Activated T-cell treated with anti-CD3 and anti-CD28 coated beads for 4 hours (primary cell): ENCODE measurements at regions not wholly inside any gene's neighbourhood (a gene's known extent, or its start where the extent isn't known, plus 50 kb on each side); places are given as distances from the start of the nearest gene placed in this dataset.

ENCODE experiments used
- DNase-seq: peaks from one replicate; pipeline ENCODE4 v3.0.0-alpha.2; 2020

DNA sequence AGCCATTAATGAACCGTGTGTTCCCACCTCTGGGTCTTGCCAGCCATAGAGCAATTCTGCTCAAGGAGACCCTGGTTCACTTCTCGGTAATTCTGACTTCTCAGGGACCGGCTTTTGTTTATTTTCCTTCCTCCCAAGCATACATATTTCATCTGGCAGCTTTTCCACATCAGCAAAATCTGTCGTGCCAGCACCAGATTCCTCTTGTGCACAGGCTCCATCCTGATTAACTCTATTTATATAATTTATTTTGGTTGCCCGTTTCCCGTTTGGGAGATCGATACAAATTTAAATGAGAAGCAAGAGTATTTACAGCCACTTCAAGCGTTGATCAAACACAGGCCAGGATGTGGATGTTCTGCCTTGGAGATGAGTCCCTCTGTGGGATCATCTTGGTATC lies 161.9 kb upstream of the XYLT1 start:
- DNase-seq, result no peak

DNA sequence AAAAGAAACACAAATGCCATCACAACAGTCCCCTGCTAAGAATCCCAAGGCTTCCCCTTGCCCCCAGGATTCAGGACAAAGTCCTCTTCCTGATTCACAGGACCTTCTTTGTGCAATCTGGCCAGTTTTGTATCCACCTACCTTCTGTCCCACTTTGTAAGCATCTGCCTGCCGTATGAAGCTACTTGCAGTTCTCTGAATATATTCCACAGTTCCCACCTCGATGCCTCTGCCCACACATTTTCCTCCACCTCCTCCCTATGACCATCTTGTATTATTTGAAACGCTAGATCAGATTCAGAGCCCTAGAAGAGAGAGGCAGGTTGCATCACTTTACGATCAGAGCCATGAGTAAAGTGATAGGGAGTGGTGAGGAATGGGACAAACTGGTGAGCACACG lies 159.2 kb upstream of the XYLT1 start:
- DNase-seq, result no peak

DNA sequence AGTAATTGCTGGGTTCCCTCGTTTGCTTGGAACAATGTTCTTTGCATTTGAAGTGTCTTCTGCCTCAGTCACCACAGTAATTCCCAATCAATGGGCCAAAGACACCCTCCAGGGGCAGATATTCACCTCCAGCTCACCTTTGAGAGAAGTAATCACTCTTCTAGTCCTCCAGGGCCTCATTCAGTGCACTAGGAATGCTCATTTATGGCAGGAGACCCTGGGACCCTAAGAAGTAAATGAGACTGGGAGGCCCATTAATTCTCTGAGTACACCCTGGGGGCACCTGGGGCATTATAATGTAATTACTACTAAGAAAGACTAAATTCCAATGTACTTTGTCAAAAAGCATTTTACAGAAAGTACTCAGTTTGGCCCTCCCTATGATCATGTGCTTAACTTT lies 158.2 kb upstream of the XYLT1 start:
- no peak for DNase-seq

DNA sequence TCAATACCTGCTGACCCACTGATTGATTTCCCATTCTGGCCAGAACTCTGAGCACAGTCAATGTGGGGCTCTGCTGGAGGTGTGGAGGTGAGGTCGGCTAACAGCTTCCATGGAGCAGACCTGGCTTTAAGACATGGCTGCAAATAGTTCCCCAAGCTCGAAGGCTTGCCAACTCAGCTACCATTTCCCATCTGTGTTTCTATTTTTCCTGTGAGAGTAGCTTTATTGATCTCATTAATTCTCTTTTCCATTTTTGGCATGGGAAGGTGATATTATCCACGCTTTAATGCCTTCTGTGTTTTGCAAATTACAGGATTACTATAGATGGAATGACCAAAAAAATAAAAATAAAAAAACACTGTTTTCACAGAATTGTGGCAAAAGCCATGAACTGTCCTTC lies 151.6 kb upstream of the XYLT1 start:
- no peak for DNase-seq

DNA sequence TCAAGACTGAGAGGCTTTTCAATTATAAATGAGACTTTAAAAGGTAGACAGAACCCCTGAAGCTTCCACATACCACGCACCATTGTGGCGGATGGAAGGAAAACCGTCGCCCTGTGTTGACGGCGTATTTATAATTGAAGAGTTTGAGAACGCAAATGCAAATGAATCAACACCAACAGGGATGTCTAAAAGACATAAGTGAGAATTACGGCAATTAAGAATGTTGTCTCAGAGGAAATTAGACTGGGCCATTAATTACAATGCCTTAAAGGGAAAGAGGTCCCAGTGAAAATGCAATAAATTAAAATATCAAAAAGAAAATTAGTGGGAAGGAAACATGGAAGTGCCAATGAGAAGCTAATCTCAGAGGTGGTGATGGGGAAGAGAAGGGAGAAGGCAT lies 148.5 kb upstream of the XYLT1 start:
- DNase-seq, result no peak

DNA sequence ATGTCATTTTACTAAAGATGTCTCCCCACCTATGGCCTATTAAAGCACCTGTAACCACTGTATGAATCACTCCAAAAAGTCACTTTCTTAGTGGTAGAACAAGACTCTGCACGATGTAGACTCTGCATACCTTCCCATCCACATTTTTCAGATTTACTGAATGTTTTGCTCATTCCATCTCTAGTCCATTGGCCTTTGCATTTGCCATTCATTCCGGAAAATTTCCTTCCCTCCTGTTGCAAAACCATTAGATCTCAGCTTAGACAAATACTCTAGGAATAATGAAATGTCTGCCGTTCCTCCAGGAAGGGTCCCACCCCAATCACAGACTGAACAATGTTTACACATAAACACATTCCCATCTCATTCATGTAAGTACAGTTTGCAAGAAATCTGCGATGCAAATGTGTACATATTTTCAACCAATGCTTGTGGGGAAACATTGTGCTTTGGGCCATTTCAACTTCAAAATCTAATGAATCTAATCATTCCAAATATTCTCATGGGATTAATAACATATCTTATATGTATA lies 146.3 kb upstream of the XYLT1 start:
- DNase-seq, result no peak

DNA sequence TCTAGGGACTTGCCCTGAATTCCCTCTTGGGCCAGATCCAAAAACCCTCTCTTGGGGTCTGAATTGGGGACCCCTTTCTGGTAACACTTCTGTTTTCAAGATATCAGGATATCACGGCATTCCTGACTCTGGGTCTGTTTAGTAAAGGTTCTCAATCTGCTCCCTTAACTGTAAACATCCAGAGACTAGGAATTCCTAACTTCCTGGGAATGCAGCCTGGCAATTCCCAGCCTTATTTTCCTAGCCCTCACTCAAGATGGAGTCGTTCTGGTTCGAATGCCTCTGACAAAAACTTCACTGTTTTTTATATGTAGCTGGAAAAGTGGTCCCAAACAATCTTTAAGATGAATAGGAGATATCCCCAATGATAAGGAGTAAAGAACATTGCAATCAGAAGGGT lies 141.6 kb upstream of the XYLT1 start:
- DNase-seq, result no peak

DNA sequence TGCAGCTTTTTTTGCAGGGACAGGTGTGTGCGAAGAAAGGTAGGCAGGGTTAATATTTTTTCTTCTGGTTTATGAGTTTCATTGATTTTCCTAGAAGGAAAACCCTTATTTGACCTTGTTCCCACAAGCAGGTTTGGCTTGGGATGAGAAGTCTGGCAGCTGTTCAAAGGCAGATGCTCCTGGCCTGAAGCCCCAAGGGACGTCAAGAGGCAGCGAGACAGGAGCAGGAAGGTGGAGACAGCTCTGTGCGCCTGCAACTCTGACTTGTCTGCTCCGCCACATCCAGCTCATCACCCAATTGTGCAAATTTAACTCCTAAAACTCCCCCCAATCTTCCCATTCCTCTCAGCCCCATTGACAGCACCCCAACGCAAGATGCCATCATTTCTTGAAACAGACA lies 136.8 kb upstream of the XYLT1 start:
- DNase-seq, result no peak

DNA sequence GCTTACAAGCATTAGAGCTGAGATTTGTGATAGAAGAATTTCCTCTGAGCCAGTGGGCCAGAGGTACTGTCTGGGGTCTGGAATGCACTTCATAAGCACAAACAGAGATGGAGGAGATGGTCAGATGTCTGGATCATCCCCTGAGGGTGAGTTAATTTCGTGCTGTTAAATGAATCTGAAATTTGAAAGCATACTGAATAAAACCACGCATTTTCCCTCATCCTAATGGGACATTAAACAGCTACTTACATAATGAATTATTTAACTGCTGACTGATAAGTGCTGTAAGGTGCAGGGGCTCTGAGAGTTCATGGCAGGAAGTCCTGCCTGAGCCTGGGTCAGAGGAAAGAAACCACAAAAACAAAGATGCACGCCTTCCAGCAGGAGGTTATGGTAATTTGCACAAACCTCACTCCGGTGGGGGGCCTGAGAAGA lies 136.3 kb upstream of the XYLT1 start:
- DNase-seq, result no peak

DNA sequence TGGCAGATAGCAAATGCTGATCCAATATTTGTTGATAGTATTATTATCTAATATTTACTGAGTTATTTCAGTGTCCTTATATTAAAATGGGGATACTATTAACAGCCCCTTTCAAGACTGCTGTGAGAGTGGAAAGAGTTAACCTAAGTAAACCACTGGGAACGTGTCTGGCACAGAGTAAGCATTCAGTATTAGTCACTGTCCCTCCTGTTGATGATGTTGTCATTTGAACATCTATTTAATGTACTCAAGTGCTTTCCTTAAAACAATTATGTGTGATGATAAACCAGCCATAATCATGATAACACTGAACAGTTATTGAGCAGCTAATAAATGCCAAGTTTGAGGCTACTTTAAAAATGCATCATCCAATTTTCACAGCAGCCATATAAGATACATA lies 135.7 kb upstream of the XYLT1 start:
- no peak for DNase-seq

DNA sequence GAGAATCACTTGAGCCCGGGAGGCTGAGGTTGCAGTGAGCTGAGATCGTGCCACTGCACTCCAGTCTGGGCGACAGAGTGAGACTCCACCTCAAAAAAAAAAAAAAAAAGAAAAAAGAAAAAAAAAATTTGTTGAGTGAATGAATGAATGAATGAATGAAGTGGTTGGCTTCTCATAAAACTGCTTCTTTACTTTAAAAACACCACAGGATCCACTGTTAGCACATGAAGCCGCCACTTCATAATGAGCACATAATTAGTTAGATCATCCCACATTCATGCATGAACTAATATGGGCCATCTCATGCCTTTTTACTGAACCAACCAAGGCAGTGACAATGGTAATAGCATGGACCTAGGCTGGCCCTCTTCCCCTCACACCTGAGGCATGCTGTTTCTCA lies 135.0 kb upstream of the XYLT1 start:
- DNase-seq, result no peak

DNA sequence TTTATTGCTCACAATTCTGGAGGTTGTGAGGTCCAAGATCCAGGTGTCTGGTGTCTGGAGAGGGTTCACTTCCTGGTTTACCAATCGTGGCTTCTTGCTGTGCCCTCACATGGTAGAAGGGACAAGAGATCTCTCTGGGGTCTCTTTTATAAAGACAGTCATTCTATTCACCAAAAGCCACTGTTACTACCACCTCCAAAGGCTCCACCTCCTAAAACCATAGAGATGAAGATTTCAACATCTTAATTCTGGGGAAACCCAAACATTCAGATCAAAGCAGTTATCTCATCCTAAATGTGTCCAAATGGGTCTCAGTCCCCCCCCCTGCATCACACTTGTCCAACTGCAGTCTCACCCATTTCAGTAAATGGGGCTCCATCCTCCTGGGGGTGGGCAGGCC lies 132.9 kb upstream of the XYLT1 start:
- no peak for DNase-seq

DNA sequence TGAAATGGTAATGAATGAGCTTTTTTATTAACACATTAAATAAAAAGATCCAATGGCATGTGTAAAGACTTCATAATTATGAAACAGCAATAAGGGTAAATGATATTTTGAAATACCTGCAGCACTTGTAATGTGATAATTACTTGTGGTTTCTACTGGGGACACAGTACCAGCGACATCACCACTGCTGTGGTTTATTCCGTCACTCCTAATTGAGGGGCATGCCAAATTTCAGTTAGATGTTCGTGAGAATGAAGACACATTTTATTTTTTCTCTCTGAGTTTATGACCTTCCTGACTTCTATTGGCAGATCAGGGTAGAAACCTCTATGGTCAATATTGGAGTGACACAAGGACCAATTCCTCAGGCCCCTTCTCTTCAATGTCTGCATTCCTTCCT lies 131.9 kb upstream of the XYLT1 start:
- DNase-seq, result no peak

DNA sequence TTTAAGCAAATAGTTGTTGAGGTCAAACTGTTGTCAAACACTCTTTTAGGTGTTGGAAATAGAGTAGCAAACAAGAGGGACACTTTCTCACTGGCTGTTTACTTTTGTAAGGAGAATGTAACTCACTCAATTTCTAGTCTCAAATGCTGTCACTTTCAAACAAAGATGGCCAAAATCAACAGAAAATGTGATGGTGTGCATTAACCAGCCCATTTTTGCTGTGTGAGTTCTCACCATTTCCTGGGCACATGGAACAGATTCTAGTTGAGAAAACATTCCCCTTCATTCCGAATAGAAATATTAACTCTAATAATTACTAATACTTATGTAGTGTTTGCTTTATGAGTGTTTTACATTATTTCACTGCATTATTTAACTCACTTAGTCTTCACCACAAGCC lies 128.2 kb upstream of the XYLT1 start:
- no peak for DNase-seq

DNA sequence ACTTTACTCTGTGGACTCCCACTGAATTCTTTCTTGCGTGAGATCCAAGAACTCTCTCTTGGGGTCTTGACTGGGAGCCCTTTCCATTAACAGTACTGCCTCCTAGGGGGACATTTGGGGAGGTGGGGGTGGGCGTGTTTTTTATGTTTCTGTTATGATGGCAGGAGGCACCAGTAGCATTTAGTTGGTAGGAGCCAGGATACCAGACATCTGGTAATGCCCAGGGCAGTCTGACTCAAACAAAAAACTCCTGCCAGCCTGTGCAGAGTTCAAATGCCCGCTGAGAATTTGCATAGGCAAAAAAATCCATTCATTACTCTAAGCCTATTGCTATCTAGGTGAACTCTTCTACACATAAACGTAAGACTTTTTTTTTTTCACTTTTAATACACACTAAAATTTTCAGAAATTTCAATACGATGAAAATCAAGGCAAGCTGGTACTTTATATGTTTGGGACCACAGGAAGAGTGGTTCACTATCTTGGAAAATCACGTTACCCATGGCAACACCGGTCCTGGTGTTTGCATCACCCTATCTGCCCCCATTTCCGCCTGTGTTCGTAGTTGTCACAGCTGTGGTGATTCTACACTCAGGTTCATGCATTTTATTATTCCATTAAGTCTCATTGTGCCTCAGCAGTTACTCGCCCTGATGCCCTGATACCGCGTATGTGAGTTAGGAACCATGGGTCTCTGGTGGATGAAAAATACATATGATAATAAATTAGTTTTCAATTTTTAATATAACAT lies 121.1 kb upstream of the XYLT1 start:
- DNase-seq, result no peak

DNA sequence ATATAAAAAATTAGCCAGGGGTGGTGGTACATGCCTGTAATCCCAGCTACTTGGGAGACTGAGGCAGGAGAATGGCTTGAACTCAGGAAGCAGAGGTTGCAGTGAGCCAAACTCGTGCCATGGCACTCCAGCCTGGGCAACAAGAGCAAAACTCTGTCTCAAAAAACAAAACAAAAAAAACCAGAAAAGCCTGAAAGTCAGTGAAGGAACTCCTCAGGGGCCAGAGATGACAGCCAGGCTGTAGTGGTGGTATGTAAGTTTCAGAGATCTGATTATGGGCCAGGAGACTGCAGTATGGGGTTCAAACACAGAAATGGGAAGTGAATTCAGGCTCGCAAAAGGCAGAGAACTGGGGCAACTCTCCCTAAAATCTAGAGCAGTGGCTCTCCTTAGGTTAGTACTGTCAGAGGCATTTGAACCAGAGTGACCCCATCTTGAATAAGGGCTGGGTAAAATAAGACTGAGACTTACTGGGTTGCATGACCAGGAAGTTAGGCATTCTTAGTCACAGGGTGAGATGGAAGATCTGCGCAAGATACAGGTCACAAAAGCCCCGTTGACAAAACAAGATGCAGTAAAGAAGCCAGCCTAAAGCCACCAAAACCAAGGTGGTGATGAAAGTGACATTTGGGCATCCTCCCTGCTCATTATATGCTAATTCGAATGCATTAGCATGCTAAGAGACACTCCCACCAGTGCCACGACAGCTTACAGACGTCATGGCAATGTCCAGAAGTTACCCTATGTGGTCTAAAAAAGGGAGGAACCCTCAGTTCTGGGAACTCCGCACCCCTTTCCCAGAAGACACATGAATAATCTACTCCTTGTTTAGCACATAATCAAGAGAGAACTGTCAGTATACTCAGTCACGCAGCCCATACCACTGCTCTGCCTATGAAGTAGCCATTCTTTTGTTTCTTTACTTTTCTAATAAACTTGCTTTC lies 120.2 kb upstream of the XYLT1 start:
- DNase-seq, result peak; percentile 5

DNA sequence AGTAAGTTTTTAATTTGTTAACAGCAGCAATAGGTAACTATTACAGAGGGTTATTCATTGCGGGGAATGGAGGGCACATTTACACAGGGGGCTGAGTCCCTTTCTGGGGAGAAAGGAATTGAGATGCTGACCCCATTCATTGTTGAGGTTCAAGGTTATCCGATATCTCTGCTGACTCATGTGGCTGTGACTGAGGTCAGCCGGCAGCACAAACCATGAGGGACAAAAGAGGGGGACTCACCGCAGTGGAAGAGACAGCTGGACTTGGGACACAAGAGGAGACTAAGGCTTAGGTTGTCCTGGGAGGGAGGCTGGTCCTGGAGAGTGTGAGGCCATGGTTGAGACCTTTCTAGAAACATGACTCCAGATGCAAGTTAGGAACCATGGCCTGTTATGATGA lies 119.1 kb upstream of the XYLT1 start:
- no peak for DNase-seq

DNA sequence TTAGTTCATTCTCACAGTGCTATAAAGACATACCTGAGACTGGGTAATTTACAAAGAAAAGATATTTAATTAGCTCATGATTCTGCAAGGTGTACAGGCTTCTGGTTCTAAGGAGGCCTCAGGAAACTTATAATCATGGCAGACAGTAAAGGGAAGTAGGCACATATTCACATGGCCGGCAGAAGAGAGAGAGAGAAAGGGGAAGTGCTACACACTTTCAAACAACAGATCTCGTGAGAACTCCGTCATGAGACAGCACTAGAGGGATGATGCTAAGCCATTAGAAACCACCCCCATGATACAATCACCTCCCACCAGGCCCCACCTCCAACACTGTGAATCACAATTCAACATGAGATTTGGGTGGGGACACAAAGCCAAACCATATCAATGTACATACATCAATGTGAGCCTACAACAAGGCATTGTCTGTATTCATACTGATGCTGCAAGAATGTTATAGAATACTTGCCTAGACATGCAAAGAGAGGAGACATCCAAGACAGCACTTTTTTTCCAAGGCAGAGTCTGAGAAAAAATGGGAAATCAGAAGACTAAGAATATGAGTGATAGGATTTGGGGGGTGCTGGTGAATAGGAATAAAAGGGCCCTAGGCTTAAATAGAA lies 114.8 kb upstream of the XYLT1 start:
- no peak for DNase-seq

DNA sequence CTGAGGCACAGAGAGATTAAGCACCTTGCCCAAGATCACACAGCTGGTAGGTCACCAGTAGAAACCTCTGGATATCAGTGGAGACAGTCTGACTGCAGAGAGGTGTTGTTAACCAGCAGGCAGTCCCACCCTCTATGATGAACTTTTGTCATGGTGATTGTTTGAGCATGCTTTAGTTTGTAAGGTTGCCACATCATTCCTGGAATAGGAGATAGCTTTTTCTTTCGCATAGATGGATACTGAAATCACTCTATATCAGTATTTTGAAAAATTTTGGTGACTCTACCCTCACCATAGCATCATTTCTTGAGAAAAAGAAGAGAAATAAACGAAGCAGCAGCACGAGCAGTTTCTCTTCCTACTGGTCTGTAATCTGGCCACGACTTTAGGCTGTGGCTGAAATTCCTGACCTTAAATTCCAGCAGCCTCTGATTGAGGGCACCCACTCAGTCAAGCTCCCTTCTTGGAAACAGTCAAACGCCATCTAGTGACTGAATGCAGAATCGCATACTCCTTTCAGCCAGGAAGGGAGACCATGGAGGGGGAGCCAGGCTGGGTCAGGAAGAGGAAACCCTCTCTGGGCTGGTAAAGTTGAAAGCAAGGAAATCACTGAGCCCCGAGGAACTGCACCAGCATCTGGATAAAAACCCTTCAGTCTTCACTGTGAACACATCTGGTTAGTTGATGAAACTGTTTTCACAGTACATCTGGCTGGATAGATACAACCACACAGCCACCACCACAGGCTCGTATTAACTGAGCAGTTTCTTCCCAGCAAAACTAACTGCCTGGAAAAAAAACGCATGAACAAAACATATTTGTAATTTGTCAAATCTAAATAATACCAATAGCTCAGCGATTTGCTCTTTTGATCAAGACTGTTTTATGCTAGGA lies 108.5 kb upstream of the XYLT1 start:
- peak; percentile 47 for DNase-seq

DNA sequence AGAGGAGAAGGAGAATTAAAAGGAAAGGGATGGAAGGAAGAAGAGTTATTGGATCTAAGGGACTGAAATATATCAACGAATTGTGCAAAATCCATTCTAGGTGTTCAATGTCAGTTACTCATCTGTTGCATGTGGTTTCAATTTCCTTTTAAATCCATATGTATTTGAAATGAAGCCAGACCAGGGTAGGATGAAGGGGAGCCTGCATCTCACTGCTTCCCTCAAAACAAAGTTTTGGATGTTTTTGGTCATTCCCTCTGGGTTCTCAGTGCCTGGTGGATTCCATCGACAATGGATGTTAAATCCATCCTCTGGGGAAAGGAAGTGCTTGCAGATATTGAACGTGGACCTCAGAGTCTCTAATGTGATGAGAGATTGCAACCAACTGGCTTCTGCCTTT lies 103.5 kb upstream of the XYLT1 start:
- DNase-seq, result no peak

DNA sequence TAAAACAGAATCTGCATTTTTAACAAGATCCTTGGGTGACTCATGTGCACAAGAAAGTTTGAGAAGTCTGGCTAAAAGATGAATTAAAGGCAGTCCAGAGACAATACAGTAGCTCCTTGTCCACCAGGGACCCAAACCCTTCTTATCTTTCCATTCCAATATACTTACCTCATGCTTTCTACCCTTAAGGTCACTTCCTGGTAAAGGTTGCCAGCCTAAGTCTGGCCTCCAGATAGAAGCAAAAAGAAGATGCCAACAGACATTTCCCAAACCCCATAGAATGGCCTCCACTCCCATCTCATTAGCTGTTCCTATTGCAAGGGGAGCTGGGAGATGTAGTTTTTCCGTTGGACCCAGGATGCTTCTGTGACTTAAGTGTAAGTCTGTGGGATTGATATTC lies 101.4 kb upstream of the XYLT1 start:
- no peak for DNase-seq

DNA sequence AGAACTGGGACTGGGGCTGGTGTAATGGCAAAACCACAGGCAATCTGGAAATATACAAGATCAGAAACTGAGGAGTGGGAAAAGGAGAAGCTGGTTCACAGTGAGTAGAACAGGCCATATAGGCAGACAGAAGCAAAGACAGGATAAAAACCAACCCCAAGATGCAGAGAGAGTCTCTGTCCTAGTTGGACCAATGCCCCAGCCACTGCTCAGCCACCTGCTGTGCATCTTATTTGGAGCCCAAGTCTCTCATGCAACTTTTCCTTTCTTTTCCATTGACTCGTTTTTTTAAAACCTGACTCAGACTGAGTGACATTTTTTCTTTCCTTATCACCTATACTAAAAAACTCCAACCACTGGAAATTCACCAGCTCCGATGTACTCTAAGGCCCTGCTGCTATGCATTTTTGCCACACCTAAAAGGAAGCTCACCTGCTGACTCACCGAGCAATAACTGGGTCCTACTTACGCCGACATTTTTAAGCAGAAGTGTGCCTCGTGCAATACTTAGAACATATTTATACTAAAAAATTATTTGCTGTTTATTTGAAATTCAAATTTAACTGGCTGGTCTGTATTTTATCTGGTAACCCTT lies 100.8 kb upstream of the XYLT1 start:
- no peak for DNase-seq
